HCT116 (cell line): ENCODE measurements at regions not wholly inside any gene's neighbourhood (a gene's known extent, or its start where the extent isn't known, plus 50 kb on each side); places are given as distances from the start of the nearest gene placed in this dataset.

Experiments
- ATAC-seq: fragments of 200-7000 bp; cut with Tn5 transposase; 2 replicates; pipeline ENCODE4 v1.9.1; 2020; ENCODE audit warnings: mild to moderate bottlenecking, moderate library complexity
- BruUV-seq: library from RNA; stranded (reverse); fragments of 400-500 nt; replicated peaks from 2 replicates; lab custom pipeline; 2021; lab: Mats Ljungman, UMichigan
- CTCF ChIA-PET: fragments of 300-600 bp; sonication (Branson Sonifier 250); formaldehyde crosslinking; loops from one replicate; lab custom pipeline; 2021; ENCODE audit warnings: antibody characterized with exemption; lab: Charles Lee
- POLR2A ChIA-PET: fragments of 300-600, 350-600 bp; sonication (Branson Sonifier 250); formaldehyde crosslinking; loops from one replicate; lab custom pipeline; 2021; ENCODE audit warnings: antibody characterized with exemption; lab: Charles Lee
- RAD21 ChIA-PET, 2 experiments: fragments of 300-600 bp; sonication (Branson Sonifier 250); formaldehyde crosslinking; loops; one replicate each; lab custom pipeline; 2023; ENCODE audit warnings: low total read pairs in 2 of 2; ENCODE audit not compliant: uncharacterized antibody in 2 of 2, unreplicated experiment in 2 of 2, low non-redundant PET in 1 of 2; lab: Charles Lee
- DNase-seq: peaks from one replicate; pipeline ENCODE4 v3.0.0-alpha.2; 2010; ENCODE audit warnings: low read depth, low spot score
- H2AFZ ChIP-seq: fragments of 200-600 bp; shearing (Covaris generic), sonication (generic); 2 replicates; pipeline ENCODE4 v1.6.1; 2017; ENCODE audit warnings: low read depth, mixed run types, mixed read lengths, antibody characterized with exemption, low read length; ENCODE audit not compliant: poor library complexity, severe bottlenecking
- H3K27ac ChIP-seq: 2 replicates; pipeline ENCODE4 v1.5.1; 2012; ENCODE audit warnings: low read depth, low read length
- H3K27me3 ChIP-seq: fragments of 200-600 bp; sonication (generic); 2 replicates; pipeline ENCODE4 v1.6.1; 2016; ENCODE audit warnings: mixed run types, low read length, mixed read lengths; ENCODE audit not compliant: insufficient read depth
- H3K36me3 ChIP-seq, 2 experiments: fragments of 200-500 bp in 1 of 2; fragments of 200-600 bp in 1 of 2; sonication (Bioruptor generic) in 1 of 2; sonication (generic) in 1 of 2; 2 replicates each; pipeline versions ENCODE4 v1.5.1 to v1.6.1; 2014 to 2016; ENCODE audit warnings: low read length in 2 of 2, inconsistent platforms in 1 of 2, mixed read lengths in 1 of 2, mixed run types in 1 of 2; ENCODE audit not compliant: insufficient read depth in 2 of 2, control insufficient read depth in 1 of 2
- H3K4me1 ChIP-seq, 2 experiments: fragments of 200-600 bp in 1 of 2; sonication (generic) in 1 of 2; 2 replicates each; pipeline versions ENCODE4 v1.5.1 to v1.6.1; 2012 to 2017; ENCODE audit warnings: low read length in 2 of 2, inconsistent platforms in 1 of 2, mild to moderate bottlenecking in 1 of 2, mixed read lengths in 1 of 2, mixed run types in 1 of 2, moderate library complexity in 1 of 2; ENCODE audit not compliant: insufficient read depth in 2 of 2, control insufficient read depth in 1 of 2
- H3K4me2 ChIP-seq: fragments of 200-600 bp; sonication (generic); 2 replicates; pipeline ENCODE4 v1.6.1; 2017; ENCODE audit warnings: mixed run types, low read length, mixed read lengths
- H3K4me3 ChIP-seq, 2 experiments: fragments of 200-600 bp in 1 of 2; sonication (generic) in 1 of 2; replicated peaks in 1 of 2; 2 replicates each; pipeline ENCODE4 v1.5.1; 2011 to 2016; ENCODE audit warnings: low read length in 2 of 2, control low read depth in 1 of 2, low read depth in 1 of 2, mild to moderate bottlenecking in 1 of 2, mixed read lengths in 1 of 2, mixed run types in 1 of 2
- H3K79me2 ChIP-seq: fragments of 200-600 bp; sonication (generic); 2 replicates; pipeline ENCODE4 v1.6.1; 2017; ENCODE audit warnings: mild to moderate bottlenecking, mixed run types, low read length, moderate library complexity, mixed read lengths; ENCODE audit not compliant: insufficient read depth
- H3K9ac ChIP-seq: fragments of 200-600 bp; sonication (generic); 2 replicates; pipeline ENCODE4 v1.6.1; 2016; ENCODE audit warnings: low read length, mixed read lengths
- H3K9me2 ChIP-seq: fragments of 200-600 bp; sonication (generic), shearing (Covaris generic); 2 replicates; pipeline ENCODE4 v1.6.1; 2017; ENCODE audit warnings: mixed run types, mild to moderate bottlenecking, moderate library complexity; ENCODE audit not compliant: insufficient read depth
- H3K9me3 ChIP-seq, 2 experiments: fragments of 200-500 bp in 1 of 2; fragments of 200-600 bp in 1 of 2; sonication (Bioruptor generic) in 1 of 2; sonication (generic) in 1 of 2; 2 replicates each; pipeline ENCODE4 v1.6.1; 2014 to 2017; ENCODE audit warnings: low read length in 2 of 2, mixed read lengths in 2 of 2, inconsistent platforms in 1 of 2, low read depth in 1 of 2, mild to moderate bottlenecking in 1 of 2, mixed run types in 1 of 2, moderate library complexity in 1 of 2; ENCODE audit not compliant: control insufficient read depth in 1 of 2, insufficient read depth in 1 of 2
- H4K20me1 ChIP-seq: fragments of 200-600 bp; sonication (generic), shearing (Covaris generic); 2 replicates; pipeline ENCODE4 v1.6.1; 2017; ENCODE audit warnings: mixed run types, mild to moderate bottlenecking, moderate library complexity; ENCODE audit not compliant: insufficient read depth
- ATF3 ChIP-seq: IDR thresholded peaks from 2 replicates; pipeline ENCODE4 v1.6.1; 2012
- CBX3 ChIP-seq: IDR thresholded peaks from 2 replicates; pipeline ENCODE4 v1.6.1; 2012; ENCODE audit warnings: low read depth
- CTCF ChIP-seq, 3 experiments: fragments of 200-600 bp in 1 of 3; sonication (generic) in 1 of 3; IDR thresholded peaks in 2 of 3; conservative IDR thresholded peaks in 1 of 3; 2 replicates each; pipeline ENCODE4 v1.5.1; 2012 to 2017; ENCODE audit warnings: low read depth in 2 of 3, low read length in 2 of 3, antibody characterized with exemption in 1 of 3, borderline replicate concordance in 1 of 3, control low read depth in 1 of 3, mild to moderate bottlenecking in 1 of 3, mixed read lengths in 1 of 3, mixed run types in 1 of 3, moderate library complexity in 1 of 3; ENCODE audit not compliant: insufficient read depth in 1 of 3
- ELF1 ChIP-seq: IDR thresholded peaks from 2 replicates; pipeline ENCODE4 v1.6.1; 2012; ENCODE audit warnings: low read depth, borderline replicate concordance
- EZH2phosphoT487 ChIP-seq: fragments of 200-600 bp; IDR thresholded peaks from 2 replicates; pipeline ENCODE4 v1.6.1; 2018; ENCODE audit warnings: antibody characterized with exemption, borderline replicate concordance
- FOSL1 ChIP-seq: IDR thresholded peaks from 2 replicates; pipeline ENCODE4 v1.6.1; 2012; ENCODE audit warnings: low read depth
- MAX ChIP-seq: IDR thresholded peaks from 2 replicates; pipeline ENCODE4 v1.6.1; 2012
- POLR2A ChIP-seq: IDR thresholded peaks from 2 replicates; pipeline ENCODE4 v1.7.0; 2011; ENCODE audit warnings: borderline replicate concordance; ENCODE audit not compliant: insufficient read depth, insufficient read length; ENCODE audit errors: extremely low read depth
- POLR2AphosphoS5 ChIP-seq: IDR thresholded peaks from 2 replicates; pipeline ENCODE4 v1.6.1; 2011; ENCODE audit warnings: mild to moderate bottlenecking, low read depth, low read length, moderate library complexity
- SIN3A ChIP-seq: IDR thresholded peaks from 2 replicates; pipeline ENCODE4 v1.6.1; 2012; ENCODE audit warnings: low read depth
- TCF7L2 ChIP-seq: IDR thresholded peaks from 2 replicates; pipeline ENCODE4 v1.7.0; 2011; ENCODE audit warnings: borderline replicate concordance, inconsistent platforms; ENCODE audit not compliant: insufficient read depth, insufficient read length; ENCODE audit errors: extremely low read depth
- YY1 ChIP-seq: IDR thresholded peaks from 2 replicates; pipeline ENCODE4 v1.6.1; 2011; ENCODE audit warnings: low read length, low read depth, moderate library complexity, mild to moderate bottlenecking; ENCODE audit not compliant: insufficient replicate concordance; ENCODE audit errors: extremely low read depth
- ZBTB33 ChIP-seq: IDR thresholded peaks from 2 replicates; pipeline ENCODE4 v1.6.1; 2011; ENCODE audit warnings: mild to moderate bottlenecking, low read length, moderate library complexity; ENCODE audit not compliant: insufficient replicate concordance; ENCODE audit errors: extremely low read depth
- ZNF274 ChIP-seq: fragments of 200-500 bp; sonication (Bioruptor generic); IDR thresholded peaks from 2 replicates; pipeline ENCODE4 v1.6.1; 2014; ENCODE audit warnings: mild to moderate bottlenecking, low read depth, low read length, inconsistent platforms
- intact Hi-C: fragments of 100-400 bp; cut with micrococcal nuclease; formaldehyde crosslinking; loops from 2 replicates; pipeline ENCODE4 v1.10.0; 2022
- TF ChIP-seq, protein P1 (sequence below): IDR thresholded peaks from 2 replicates; pipeline ENCODE4 v1.6.1; 2012; ENCODE audit warnings: low read depth

DNA sequence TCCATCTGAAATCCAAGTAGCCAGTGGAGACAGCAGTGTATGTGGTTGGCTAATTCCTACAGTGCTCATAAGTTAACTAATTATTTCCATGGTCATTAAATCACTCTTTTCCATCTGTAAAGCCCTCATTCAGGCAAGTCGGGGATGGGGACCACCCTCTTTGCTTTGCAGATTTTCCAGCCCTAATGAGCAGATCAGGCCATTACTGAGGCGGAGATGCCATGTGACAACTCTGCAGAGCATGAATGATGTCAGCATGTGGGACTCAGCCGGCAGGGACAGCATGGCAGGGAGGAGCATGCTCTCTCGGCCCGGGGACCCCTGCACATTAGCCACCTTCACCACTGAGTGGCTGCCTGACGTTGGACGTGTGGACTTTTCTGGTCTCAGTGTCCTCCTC is 623.3 kb upstream of the CDH4 start:
- no peak overlapping the region for H3K9ac ChIP-seq
- TF ChIP-seq POLR2A: no peak
- TF ChIP-seq EZH2phosphoT487: no peak
- TF ChIP-seq, protein P1, sequence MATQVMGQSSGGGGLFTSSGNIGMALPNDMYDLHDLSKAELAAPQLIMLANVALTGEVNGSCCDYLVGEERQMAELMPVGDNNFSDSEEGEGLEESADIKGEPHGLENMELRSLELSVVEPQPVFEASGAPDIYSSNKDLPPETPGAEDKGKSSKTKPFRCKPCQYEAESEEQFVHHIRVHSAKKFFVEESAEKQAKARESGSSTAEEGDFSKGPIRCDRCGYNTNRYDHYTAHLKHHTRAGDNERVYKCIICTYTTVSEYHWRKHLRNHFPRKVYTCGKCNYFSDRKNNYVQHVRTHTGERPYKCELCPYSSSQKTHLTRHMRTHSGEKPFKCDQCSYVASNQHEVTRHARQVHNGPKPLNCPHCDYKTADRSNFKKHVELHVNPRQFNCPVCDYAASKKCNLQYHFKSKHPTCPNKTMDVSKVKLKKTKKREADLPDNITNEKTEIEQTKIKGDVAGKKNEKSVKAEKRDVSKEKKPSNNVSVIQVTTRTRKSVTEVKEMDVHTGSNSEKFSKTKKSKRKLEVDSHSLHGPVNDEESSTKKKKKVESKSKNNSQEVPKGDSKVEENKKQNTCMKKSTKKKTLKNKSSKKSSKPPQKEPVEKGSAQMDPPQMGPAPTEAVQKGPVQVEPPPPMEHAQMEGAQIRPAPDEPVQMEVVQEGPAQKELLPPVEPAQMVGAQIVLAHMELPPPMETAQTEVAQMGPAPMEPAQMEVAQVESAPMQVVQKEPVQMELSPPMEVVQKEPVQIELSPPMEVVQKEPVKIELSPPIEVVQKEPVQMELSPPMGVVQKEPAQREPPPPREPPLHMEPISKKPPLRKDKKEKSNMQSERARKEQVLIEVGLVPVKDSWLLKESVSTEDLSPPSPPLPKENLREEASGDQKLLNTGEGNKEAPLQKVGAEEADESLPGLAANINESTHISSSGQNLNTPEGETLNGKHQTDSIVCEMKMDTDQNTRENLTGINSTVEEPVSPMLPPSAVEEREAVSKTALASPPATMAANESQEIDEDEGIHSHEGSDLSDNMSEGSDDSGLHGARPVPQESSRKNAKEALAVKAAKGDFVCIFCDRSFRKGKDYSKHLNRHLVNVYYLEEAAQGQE: no peak
- no peak for TF ChIP-seq FOSL1
- TF ChIP-seq TCF7L2: no peak
- no peak for TF ChIP-seq POLR2AphosphoS5
- TF ChIP-seq ZBTB33: no peak
- no peak for TF ChIP-seq MAX
- TF ChIP-seq YY1: no peak
- TF ChIP-seq SIN3A: no peak
- TF ChIP-seq CTCF (IDR thresholded peaks at IDR 0.05 in 2 of 3, conservative IDR thresholded peaks at IDR 0.05 in 1 of 3; ENCODE audit: borderline replicate concordance in 1 of 3, insufficient read depth in 1 of 3, low read depth in 2 of 3, low read length in 2 of 3): no peak
- TF ChIP-seq ELF1: no peak
- TF ChIP-seq ZNF274: no peak
- TF ChIP-seq CBX3: no peak
- no peak for TF ChIP-seq ATF3
- ATAC-seq (no peak), DNase-seq (no peak)
- no peak overlapping the region for H2AFZ ChIP-seq
- ChIA-PET CTCF (no interaction called here), POLR2A (no interaction called here), RAD21 (no interaction called here)
- H3K36me3 ChIP-seq: no peaks in the 10 kb centered on the region
- no peaks in the 10 kb centered on the region for H3K79me2 ChIP-seq
- BruUV-seq: no TSS peak
- no peak overlapping the region for H3K27ac ChIP-seq
- peaks cover 0 to 33% of the 10 kb centered on the region in 2 experiments; a peak in 2 of 4 replicates for H3K9me3 ChIP-seq
- no peaks in the 10 kb centered on the region for H3K4me1 ChIP-seq
- H3K9me2 ChIP-seq: no peaks in the 10 kb centered on the region
- H3K4me2 ChIP-seq: no peak overlapping the region
- no peaks in the 10 kb centered on the region for H3K27me3 ChIP-seq
- H4K20me1 ChIP-seq: no peaks in the 10 kb centered on the region
- no peak overlapping the region for H3K4me3 ChIP-seq
- intact Hi-C loops: no loop called here
